ENCODE measurements at regions not wholly inside any gene's neighbourhood (a gene's known extent, or its start where the extent isn't known, plus 50 kb on each side); places are given as distances from the start of the nearest gene placed in this dataset.
A peak's percentile ranks its signal among the peaks of the same experiment; 100 is the strongest.
"Not testable (repeated sequence)": the region's sequence is repeated elsewhere in the genome, so short reads cannot be mapped to it uniquely, and the experiment has no call there.

DNA sequence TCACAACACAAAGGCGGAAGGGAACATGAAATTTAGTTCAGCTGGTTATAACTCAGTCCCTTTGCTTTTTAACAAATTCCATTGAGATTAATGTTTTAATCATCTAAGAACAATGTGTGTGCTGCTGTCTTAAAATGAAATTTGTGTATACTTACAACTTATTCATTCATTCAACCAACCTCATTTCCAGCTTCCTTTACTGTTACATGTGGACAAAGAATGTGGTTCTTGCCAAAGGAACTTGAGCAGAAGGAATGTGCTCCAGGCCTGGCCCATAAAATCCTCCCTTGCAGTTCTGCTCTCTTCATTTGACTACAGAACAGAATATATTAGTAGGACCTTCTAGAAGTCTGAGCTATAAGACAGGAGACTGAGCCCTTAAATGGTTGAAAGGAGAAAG, 176.8 kb upstream of the GLRA2 start:
- H3K9me3 Mint-ChIP-seq: peaks cover 61% of the 10 kb centered on the region
- TF ChIP-seq, protein P1, sequence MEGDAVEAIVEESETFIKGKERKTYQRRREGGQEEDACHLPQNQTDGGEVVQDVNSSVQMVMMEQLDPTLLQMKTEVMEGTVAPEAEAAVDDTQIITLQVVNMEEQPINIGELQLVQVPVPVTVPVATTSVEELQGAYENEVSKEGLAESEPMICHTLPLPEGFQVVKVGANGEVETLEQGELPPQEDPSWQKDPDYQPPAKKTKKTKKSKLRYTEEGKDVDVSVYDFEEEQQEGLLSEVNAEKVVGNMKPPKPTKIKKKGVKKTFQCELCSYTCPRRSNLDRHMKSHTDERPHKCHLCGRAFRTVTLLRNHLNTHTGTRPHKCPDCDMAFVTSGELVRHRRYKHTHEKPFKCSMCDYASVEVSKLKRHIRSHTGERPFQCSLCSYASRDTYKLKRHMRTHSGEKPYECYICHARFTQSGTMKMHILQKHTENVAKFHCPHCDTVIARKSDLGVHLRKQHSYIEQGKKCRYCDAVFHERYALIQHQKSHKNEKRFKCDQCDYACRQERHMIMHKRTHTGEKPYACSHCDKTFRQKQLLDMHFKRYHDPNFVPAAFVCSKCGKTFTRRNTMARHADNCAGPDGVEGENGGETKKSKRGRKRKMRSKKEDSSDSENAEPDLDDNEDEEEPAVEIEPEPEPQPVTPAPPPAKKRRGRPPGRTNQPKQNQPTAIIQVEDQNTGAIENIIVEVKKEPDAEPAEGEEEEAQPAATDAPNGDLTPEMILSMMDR (IDR thresholded peaks at IDR 0.05; ENCODE audit: unreplicated experiment): no peak
- no peaks in the 10 kb centered on the region for H3K36me3 Mint-ChIP-seq
- no peak overlapping the region for H3K4me3 Mint-ChIP-seq
- no peak for DNase-seq (ENCODE audit: low spot score in 2 of 2, unreplicated experiment in 2 of 2)
- H3K27me3 Mint-ChIP-seq (ENCODE audit: low read depth): no peaks in the 10 kb centered on the region
- no peak overlapping the region for H3K27ac Mint-ChIP-seq
- H3K4me1 Mint-ChIP-seq: no peaks in the 10 kb centered on the region

DNA sequence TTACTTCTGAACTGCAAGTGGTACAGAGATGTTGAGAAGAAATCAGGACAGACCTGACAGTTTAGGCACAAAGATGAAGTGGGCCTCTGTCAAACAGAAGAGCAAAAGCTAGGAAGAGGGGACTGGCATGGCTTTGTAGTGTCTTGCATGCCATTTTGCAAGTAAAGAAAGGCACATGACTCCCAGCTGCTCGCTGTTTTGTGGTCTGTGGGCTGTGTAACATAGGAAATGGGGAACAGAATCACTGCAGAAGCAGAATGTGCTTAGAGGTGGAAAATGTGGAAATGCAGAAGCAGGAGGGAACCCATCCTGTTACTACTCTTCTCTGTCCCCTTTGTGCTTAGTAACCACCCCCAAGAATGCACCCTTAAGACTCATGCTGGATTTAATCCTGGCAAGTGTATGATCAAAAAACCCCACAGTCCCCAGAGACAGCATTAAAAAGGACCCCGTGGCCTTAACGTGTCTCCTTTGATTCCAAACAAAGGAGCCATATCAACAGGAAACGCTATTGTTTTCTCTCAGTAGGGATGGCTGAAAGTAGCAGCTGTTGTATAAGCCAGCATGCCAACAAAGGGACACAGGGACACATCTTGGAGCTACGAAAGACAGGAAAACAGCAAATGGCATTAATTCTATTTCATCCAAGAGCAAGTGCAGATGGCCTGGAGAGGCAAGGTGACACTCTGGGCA, 177.6 kb upstream of the GLRA2 start:
- H3K4me1 Mint-ChIP-seq: no peaks in the 10 kb centered on the region
- no peak overlapping the region for H3K4me3 Mint-ChIP-seq
- H3K36me3 Mint-ChIP-seq: no peaks in the 10 kb centered on the region
- H3K27me3 Mint-ChIP-seq (ENCODE audit: low read depth): no peaks in the 10 kb centered on the region
- TF ChIP-seq, protein P1 (IDR thresholded peaks at IDR 0.05; ENCODE audit: unreplicated experiment): no peak
- DNase-seq (ENCODE audit: low spot score in 2 of 2, unreplicated experiment in 2 of 2): no peak
- H3K9me3 Mint-ChIP-seq: peaks cover 58% of the 10 kb centered on the region
- no peak overlapping the region for H3K27ac Mint-ChIP-seq

DNA sequence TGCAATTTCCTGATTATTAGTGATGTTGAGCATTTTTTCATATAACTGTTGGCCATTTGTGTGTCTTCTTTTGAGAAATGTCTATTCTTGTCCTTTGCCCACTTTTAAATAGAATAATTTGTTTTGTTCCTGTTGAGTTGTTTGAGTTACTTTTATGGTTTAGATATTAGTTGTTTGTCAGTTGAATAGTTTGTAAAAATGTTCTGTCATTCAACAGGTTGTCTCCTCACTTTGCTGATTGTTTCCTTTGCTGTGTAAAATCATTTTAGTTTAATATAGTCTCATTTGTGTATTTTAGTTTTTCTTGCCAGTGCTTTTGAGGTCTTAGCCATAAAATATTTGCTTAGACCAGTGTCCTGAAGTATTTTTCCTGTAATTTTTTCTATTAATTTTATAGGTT, 181.8 kb upstream of the GLRA2 start:
- Mint-ChIP-seq H3K4me3 (no peak overlapping the region), H3K27ac (no peak overlapping the region), H3K27me3 (ENCODE audit: low read depth) (no peaks in the 10 kb centered on the region), H3K4me1 (no peaks in the 10 kb centered on the region), H3K9me3 (peaks cover 62% of the 10 kb centered on the region), H3K36me3 (no peaks in the 10 kb centered on the region)
- DNase-seq (ENCODE audit: low spot score in 2 of 2, unreplicated experiment in 2 of 2): no peak
- TF ChIP-seq, protein P1 (IDR thresholded peaks at IDR 0.05; ENCODE audit: unreplicated experiment): no peak

DNA sequence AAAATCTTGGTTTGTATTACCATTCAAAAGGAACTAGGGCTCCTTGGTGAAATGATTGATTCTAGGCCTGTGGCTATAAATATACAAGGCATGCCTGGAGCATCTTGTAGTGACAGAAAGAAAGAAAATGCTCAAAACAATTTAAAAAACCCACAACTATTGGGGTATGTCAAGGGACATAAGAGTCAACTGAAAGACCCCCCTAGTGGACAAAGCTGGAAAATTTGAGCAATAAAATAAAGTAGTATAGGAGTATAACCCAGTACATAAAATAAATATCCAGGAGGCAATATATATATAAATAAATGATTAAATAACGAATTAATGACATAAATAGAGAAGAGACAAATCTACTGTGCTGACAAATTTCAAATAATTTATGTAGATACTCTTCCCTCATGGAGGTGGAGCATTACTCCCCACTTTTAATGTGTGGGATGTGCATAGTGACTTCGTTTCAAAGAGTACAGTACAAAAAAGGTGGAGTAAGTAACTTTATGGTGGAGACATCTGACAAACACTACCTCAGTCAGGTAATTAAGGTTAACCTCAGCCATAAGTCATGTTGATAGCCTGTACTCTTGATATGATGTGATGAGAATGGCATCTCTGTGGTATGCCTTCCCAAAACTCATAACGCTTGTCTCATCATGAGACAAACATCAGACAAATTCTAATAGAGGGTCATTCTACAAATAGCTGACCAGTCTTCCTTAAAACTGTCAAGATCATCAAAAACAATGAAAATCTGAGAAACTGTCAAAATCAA, 185.0 kb upstream of the GLRA2 start:
- no peaks in the 10 kb centered on the region for H3K4me1 Mint-ChIP-seq
- H3K27me3 Mint-ChIP-seq (ENCODE audit: low read depth): no peaks in the 10 kb centered on the region
- TF ChIP-seq, protein P1 (IDR thresholded peaks at IDR 0.05; ENCODE audit: unreplicated experiment): peak; percentile 52
- peaks cover 49% of the 10 kb centered on the region for H3K9me3 Mint-ChIP-seq
- no peak for DNase-seq (ENCODE audit: low spot score in 2 of 2, unreplicated experiment in 2 of 2)
- no peaks in the 10 kb centered on the region for H3K36me3 Mint-ChIP-seq
- no peak overlapping the region for H3K4me3 Mint-ChIP-seq
- no peak overlapping the region for H3K27ac Mint-ChIP-seq

DNA sequence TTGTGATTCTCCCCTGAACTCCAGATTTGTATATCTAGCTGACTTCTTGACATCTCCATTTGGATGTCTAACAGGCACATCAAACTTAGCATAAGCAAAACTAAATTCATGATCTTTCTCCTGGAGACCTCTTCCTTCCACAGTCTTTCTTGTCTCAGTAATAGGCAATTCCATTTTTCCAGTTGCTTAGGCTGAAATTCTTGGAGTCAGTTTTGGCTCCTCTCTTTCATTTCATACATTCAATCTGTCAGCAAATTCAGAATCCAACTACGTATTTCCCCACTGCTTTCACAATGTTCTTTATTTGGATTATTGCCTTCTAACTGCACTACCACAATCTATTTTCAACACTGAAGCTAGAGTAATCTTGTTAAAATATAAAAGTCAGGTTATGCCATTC, 219.9 kb upstream of the GLRA2 start:
- TF ChIP-seq, protein P1 (IDR thresholded peaks at IDR 0.05; ENCODE audit: unreplicated experiment): no peak
- no peak overlapping the region for H3K27ac Mint-ChIP-seq
- H3K27me3 Mint-ChIP-seq (ENCODE audit: low read depth): no peaks in the 10 kb centered on the region
- DNase-seq (ENCODE audit: low spot score in 2 of 2, unreplicated experiment in 2 of 2): no peak
- peaks cover 43% of the 10 kb centered on the region for H3K9me3 Mint-ChIP-seq
- no peak overlapping the region for H3K4me3 Mint-ChIP-seq
- H3K4me1 Mint-ChIP-seq: no peaks in the 10 kb centered on the region
- H3K36me3 Mint-ChIP-seq: peaks cover 3% of the 10 kb centered on the region

DNA sequence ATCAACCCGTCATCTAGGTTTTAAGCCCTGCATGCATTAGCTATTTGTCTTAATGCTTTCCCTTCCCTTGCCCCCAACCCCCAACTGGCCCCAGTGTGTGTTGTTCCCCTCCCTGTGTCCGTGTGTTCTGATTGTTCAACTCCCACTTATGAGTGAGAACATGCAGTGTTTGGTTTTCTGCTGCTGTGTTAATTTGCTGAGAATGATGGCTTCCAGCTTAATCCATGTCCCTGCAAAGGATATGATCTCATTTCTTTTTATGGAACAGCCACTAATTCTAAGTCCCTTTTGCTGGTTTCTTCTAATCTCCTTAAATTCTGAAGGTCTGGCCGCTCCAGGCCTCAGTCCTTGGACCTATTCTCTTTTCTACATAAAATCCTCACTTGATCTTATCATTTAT, 220.4 kb upstream of the GLRA2 start:
- H3K4me1 Mint-ChIP-seq; H3K4me3 Mint-ChIP-seq; H3K27me3 Mint-ChIP-seq (ENCODE audit: low read depth); H3K36me3 Mint-ChIP-seq; H3K27ac Mint-ChIP-seq; DNase-seq (ENCODE audit: low spot score in 2 of 2, unreplicated experiment in 2 of 2): not testable (repeated sequence)
- H3K9me3 Mint-ChIP-seq: peaks cover 43% of the 10 kb centered on the region
